Stimulated activated CD4-positive, alpha-beta T cell treated with anti-CD3 and anti-CD28 coated beads, Interleukin-4, amount 100 ng/mL, for 24 hours (primary cell): ENCODE measurements at regions not wholly inside any gene's neighbourhood (a gene's known extent, or its start where the extent isn't known, plus 50 kb on each side); places are given as distances from the start of the nearest gene placed in this dataset.
"Not testable (repeated sequence)": the region's sequence is repeated elsewhere in the genome, so short reads cannot be mapped to it uniquely, and the experiment has no call there.

Experiments used
- DNase-seq: peaks from one replicate; pipeline ENCODE4 v3.0.0-alpha.2; 2020

GRCh38 chr3:674116-674515 lies 418.7 kb upstream of the CNTN6 start:
- DNase-seq: no peak

GRCh38 chr3:675846-676245 lies 417.0 kb upstream of the CNTN6 start:
- DNase-seq: no peak

- DNase-seq: no peak
Measured at GRCh38 chr3:683770-684169, 409.1 kb upstream of the CNTN6 start.

- no peak for DNase-seq
Measured at GRCh38 chr3:690770-691169, 402.1 kb upstream of the CNTN6 start.

DNA sequence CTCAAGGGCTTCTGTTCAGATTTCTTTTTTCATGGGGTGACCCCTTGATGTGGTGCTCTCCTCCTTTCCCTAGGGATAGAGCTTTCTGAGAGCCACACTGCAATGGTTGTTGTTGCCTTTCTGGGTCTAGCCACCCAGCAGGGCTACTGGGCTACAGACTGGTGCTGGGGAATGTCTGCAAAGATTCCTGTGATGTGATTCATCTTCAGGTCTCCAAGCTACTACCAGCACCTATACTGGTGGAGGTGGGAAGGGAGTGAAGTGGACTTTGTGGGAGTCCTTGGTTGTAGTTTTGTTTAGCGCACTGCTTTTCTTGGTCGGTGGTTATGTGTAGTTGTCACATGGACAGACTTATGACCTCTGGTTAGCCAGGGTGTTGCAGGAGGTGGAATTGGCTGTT lies 392.3 kb upstream of the CNTN6 start:
- DNase-seq: no peak

GRCh38 chr3:707041-707440 lies 385.8 kb upstream of the CNTN6 start:
- no peak for DNase-seq

DNA sequence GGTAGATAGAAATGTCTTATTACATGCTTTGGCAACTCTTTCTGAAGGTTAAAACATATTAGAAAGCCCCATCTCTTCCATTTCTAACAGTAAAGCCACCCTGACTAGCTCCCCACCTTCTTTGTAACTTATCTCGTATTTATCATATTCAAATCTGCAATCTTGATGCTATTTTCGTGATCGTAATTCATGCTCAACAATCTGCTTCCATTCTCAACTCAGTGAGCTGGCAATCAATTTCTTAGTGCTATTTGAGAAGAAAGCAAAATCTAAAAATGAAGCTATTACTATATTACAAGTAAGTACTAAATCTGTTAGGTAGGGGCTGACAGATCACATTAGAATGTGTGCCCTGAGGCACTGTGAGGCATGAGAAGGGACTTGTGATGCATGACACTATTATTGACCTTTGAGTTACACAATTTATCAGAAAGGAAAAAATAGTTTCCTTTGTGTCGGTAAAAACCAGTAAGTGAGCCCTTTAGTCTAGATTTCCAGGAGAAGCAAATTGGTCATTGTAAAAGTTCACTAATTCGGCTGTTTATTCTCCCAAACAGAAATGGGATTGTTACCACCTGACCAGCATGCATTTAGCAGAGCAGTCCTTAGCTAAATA lies 379.7 kb upstream of the CNTN6 start:
- no peak for DNase-seq

DNA sequence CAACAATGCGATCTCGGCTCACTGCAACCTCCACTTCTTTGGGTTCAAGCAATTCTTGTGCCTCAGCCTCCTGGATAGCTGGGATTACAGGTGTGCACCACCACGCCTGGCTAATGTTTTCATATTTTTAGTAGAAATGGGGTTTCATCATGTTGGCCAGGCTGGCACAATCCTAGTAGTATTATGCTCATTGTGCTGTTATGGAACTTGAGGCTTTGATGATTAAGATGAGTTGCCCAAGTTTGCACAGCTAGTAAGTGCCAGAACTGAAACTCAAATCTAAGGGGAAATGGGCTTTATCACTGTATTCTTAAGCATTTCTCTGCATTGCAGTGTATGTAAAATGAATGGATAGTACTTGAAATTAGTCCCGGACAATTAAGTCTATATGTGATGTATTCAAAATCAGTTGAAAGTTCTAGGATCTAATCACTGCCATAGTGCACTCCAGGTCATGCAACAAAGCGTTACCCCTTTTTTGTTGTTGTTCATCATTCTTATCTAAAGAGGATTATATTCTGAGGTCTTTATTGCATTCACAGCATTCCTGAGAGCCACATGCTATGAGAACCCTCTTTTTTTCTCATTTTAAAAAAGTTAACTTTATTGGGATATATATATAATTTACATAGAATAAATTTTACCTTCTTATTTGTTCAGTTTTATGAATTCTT lies 378.7 kb upstream of the CNTN6 start:
- DNase-seq: no peak

DNA sequence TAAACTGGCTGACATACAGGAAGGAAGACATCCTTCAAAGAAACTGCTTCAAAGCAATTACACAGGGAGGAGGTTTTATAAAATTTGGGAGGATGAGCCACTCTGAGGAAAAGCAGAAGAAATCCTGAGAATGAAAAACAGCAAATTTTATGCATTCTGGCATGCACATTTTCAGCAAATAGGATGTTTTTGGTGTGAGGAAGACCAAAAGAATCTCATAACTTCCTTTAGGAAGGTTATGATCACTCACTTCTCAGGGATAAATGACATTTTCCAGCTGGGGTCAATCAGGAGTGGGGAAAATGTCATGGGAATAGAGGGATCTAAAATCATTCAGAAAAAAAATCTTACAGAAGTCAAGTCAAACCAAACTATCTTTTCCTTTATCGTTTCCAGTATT lies 371.7 kb upstream of the CNTN6 start:
- no peak for DNase-seq

DNA sequence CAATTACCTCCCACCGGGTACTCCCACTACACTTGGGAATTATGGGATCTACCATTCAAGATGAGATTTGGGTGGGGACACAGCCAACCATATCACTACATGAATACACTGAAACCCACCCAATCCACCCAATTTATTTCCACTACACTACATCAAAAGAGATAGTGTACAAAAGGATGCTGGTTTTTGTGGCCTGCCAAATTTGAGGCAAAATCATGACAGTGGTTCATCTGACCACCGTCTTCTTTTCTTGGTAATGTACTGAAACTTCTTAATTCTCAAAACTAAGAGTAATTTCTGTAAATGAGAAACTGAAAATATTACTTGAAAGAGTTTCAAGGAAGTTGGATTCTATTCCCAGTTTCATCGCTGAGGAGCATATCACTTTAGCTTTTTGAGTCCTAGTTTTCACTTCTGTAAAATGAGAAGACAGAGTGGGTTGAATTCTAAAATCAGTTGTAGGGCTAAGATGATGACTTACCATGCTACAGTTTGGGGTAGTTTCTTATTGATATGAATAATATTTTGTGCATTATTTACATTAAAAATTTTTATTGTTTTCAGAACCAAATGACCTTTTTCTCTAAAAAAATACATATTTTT lies 360.4 kb upstream of the CNTN6 start:
- no peak for DNase-seq

DNA sequence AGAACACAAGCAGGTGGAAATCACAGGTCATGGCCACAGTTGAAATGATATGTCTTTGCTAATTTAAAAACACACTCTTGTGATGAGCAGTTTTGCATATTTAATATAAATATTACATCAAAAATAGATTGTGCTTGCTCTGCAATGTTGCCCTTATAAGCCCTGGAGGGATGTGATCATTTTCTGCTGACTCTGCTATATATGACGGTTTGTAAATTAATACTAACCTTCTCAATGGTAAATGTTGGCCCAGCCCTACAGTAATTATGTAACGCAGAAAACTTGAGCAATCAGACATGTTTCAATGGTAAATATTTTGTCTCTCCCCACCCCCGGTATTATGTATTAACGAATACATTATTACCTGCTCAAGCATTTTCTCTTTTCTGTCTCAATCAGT lies 359.5 kb upstream of the CNTN6 start:
- no peak for DNase-seq

DNA sequence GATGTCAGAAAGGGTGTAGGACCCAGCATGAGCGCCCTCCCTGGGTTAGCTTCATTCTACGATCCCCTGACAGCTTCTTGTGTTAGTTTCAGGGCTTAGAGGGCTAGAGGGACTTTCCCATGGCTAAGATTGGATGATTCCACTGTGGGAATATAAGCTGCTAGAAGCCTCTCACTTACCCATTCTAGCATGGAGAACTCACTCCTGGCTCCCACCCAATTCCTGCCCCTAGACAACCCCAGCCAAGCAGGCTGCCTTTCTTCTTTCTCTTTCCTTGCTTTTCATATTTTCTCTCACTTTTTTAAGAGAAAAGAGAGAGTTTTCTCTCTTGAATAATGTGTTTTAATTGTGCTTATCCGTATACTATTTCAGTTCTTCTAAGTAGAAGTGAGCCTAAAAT lies 335.1 kb upstream of the CNTN6 start:
- DNase-seq: no peak

DNA sequence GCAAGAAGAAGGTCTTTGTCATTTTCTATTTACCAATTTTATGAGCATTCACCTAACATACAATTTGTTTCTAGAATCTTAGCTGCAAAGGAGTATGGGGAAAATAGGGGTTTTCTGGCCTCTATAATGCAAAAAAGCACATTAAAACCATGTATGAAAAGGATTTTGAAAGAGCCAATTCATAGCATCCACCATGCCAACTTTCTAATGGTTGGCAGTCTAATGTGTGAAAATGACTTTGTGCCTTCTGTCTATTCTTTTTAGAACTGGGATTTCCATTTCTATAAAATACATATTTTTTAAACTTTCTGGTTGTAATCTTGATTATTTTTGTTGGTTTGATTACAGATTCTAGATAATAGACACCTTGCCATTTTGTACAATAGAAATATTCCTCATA lies 333.7 kb upstream of the CNTN6 start:
- DNase-seq: no peak

- not testable (repeated sequence) for DNase-seq
Measured at GRCh38 chr3:773433-773832, 319.4 kb upstream of the CNTN6 start.

DNA sequence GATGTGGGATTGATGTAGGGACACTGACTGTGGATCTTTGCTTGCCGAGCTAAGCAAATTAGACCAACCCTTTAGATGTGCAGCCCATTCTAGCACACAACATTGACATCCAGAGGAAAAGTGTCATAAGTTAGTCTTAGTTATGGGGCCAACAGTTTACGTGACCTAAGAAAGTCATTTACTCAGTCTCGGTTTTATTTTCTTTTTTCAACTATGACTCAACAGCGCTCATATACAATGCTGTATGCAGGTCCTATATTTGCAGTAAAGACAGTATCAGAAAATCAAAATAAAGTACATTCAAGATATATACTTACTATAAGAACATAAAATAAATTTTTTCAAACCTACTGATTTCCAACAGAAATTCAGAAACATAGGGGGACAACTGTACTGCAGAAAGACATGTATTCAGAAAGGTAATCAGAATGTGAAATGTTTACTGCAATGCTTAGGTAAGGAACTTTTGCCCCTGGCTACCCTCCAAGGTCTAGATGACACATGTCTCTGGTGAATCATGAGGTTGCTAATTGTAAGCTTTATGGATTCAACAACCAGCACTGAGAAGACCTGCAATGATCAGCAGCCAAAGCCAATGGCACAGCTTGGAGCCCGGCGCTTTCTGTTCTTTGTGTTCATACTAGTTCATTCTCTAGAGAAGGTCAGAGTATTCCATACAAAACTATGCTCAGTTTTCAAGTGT lies 317.5 kb upstream of the CNTN6 start:
- no peak for DNase-seq

DNA sequence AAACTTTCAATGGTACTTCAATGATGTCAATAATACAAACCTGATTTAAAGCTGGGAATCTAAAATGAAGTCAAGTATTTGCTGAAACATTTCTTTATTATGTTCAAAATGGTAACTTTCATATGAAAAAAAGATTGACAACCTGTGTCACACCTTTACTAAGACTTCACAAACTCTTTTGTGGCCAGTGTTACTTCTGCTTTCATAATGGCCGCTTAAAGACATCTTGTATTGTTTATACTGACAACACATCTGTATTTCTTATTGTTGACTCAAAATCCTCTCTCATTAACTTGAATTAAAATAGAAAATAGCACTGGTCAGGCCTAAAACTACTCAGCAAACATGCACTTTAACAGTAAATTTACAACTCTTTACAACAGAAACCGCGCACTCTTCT lies 312.3 kb upstream of the CNTN6 start:
- DNase-seq: no peak

GRCh38 chr3:791442-791841 lies 301.4 kb upstream of the CNTN6 start:
- no peak for DNase-seq

GRCh38 chr3:792630-793029 lies 300.2 kb upstream of the CNTN6 start:
- DNase-seq: no peak

DNA sequence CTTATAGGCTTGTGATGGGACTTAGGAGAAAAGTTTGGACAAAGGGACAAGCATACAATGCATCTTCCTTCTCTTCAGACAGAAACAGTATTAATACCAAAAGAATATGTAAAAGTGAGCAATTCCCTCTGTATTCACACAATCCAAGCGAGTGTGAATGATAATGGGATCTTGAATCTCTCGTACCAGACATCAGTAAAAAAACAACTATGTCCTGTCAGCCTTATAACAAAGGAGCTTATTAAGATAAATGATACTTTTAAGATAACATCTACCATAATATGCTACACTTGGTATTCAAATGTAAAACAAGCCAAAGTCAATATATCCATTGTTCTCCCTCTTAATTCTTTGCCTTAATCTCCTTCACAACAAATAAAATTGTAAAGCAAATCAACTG lies 288.6 kb upstream of the CNTN6 start:
- no peak for DNase-seq

DNA sequence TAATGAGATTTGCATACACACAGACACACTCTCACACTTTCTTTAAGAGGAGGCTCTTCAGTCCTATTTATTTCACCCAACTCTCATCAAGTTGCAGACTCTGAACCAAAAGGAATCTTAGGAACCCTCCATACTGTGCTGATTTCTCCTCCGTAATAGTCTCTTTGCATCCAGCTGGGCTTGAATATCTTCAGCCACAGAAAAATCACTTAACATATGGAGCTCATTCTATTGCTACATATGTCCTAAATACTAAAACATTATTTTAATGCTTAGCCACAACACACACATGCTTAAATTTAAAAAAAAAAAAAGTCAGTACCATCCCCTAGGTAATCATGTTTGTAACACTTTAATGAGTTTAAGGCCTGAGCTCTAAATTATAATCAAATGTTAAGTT lies 287.5 kb upstream of the CNTN6 start:
- DNase-seq: no peak

- DNase-seq: no peak
Measured at GRCh38 chr3:806006-806405, 286.8 kb upstream of the CNTN6 start.

DNA sequence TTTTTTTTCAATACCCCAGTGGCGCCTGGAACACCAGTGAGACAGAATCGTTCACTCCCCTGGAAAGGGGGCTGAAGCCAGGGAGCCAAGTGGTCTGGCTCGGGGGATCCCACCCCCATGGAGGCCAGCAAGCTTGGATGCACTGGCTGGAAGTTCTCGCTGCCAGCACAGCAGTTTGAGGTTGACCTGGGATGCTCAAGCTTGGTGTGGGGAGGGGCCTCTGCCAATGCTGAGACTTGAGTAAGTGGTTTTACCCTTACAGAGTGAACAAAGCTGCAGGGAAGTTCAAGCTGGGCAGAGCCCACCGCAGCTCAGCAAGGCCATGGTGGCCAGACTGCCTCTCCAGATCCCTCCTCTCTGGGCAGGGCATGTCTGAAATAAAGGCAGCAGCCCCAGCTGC lies 276.2 kb upstream of the CNTN6 start:
- DNase-seq: no peak

- no peak for DNase-seq
Measured at GRCh38 chr3:834679-835078, 258.1 kb upstream of the CNTN6 start.

DNA sequence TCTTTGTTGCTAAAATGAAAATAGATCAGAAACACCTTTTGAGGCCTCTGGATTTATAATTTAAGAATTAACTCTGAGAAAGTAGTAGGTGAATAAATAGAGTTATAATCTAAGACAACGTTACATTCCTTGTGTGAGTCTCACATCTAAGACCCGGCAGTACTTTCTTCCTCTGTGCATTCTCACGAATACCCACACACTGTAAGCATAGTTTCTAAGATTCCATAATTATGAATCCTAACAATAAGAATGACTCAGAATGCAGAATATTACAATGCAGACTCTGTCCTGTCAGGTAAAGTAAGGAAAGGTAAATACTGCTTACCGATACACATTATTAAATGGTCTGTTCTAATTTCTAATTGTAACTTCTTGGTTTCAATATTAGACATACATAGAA lies 257.7 kb upstream of the CNTN6 start:
- DNase-seq: no peak
